AG09309 (cell line): ENCODE measurements at regions not wholly inside any gene's neighbourhood (a gene's known extent, or its start where the extent isn't known, plus 50 kb on each side); places are given as distances from the start of the nearest gene placed in this dataset.

Source experiments
- DNase-seq: peaks from one replicate; pipeline ENCODE4 v3.0.0-alpha.2; 2010; ENCODE audit warnings: low read depth
- H3K4me3 ChIP-seq: 2 replicates; pipeline ENCODE4 v1.5.1; 2011; ENCODE audit warnings: mild to moderate bottlenecking, low read depth, low read length, moderate library complexity; ENCODE audit not compliant: control insufficient read depth
- CTCF ChIP-seq: IDR thresholded peaks from 2 replicates; pipeline ENCODE4 v1.5.1; 2011; ENCODE audit warnings: mild to moderate bottlenecking, low read depth, low read length, inconsistent platforms; ENCODE audit not compliant: insufficient read depth, control insufficient read depth; ENCODE audit errors: missing control alignments

GRCh38 chr7:46421441-46422230 is 500.6 kb upstream of the IGFBP3 start:
- TF ChIP-seq CTCF, result no peak
- H3K4me3 ChIP-seq, result no peak overlapping the region
- DNase-seq, result no peak

GRCh38 chr7:46414946-46415345 is 493.9 kb upstream of the IGFBP3 start:
- DNase-seq, result no peak
- no peak for TF ChIP-seq CTCF
- no peak overlapping the region for H3K4me3 ChIP-seq

GRCh38 chr7:46411236-46411635 is 490.2 kb upstream of the IGFBP3 start:
- no peak for DNase-seq
- TF ChIP-seq CTCF, result no peak

GRCh38 chr7:46407125-46407524 is 486.1 kb upstream of the IGFBP3 start:
- H3K4me3 ChIP-seq, result no peak overlapping the region
- no peak for TF ChIP-seq CTCF
- no peak for DNase-seq

More at GRCh38 chr7:46411236-46411635, 490.2 kb upstream of the IGFBP3 start:
- no peak overlapping the region for H3K4me3 ChIP-seq

GRCh38 chr7:46397591-46397990 is 476.5 kb upstream of the IGFBP3 start:
- DNase-seq, result no peak
- TF ChIP-seq CTCF, result no peak
- no peak overlapping the region for H3K4me3 ChIP-seq

- no peak overlapping the region for H3K4me3 ChIP-seq
- TF ChIP-seq CTCF, result no peak
- DNase-seq, result peak; percentile 21
These were observed 475.4 kb upstream of the IGFBP3 start for GRCh38 chr7:46396481-46396880.

GRCh38 chr7:46393142-46393541 is 472.1 kb upstream of the IGFBP3 start:
- peak; percentile 7 for DNase-seq
- no peak overlapping the region for H3K4me3 ChIP-seq
- no peak for TF ChIP-seq CTCF
